ENCODE measurements at regions not wholly inside any gene's neighbourhood (a gene's known extent, or its start where the extent isn't known, plus 50 kb on each side); places are given as distances from the start of the nearest gene placed in this dataset.

DNA sequence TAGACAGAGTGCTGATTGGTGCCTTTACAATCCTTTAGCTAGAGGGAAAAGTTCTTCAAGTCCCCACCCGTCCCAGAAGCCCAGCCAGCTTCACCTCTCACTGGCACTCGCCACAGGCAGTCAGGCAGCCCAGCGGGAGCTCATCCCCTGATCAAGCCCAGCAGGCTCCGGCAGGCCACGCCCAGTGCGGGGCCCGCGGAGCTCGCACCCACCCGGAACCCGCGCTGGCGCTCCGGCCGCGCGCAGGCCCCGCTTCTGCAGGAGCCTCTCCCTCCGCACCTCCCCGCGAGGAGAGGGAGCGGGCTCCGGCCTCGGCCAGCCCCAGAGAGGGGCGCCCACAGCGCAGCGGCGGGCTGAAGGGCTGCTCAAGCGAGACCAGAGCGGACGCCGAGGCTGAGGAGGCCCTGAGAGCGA lies 202.4 kb upstream of the PDGFD start:
- DNase-seq, result no peak
- H3K9me3 Mint-ChIP-seq, result peaks cover 3 to 13% (median 8%) of the 10 kb centered on the region in 7 donors
- H3K27me3 Mint-ChIP-seq (ENCODE audit: low read depth in 3 of 3), result no peaks in the 10 kb centered on the region
- Histone ChIP-seq H3K27ac (ENCODE audit: low read depth in 1 of 2, low read length in 2 of 2) (no peak overlapping the region), H3K9ac (ENCODE audit: insufficient read depth, low read length, poor library complexity, severe bottlenecking) (no peak overlapping the region), H2AFZ (ENCODE audit: insufficient read depth, low read depth, low read length, poor library complexity, severe bottlenecking) (no peak overlapping the region), H3K4me2 (replicated peaks; ENCODE audit: extremely low read depth, low read length, poor library complexity, severe bottlenecking) (no peak overlapping the region), H4K20me1 (ENCODE audit: insufficient read depth, low read length) (no peaks in the 10 kb centered on the region), H3K4me3 (replicated peaks in 1 of 3; ENCODE audit: low read depth in 2 of 3, low read length in 3 of 3) (no peak overlapping the region), H3K79me2 (ENCODE audit: insufficient read depth, low read length) (no peaks in the 10 kb centered on the region), H3K4me1 (ENCODE audit: control insufficient read depth in 1 of 2, insufficient read depth in 2 of 2, low read length in 2 of 2) (no peaks in the 10 kb centered on the region), H3K27me3 (ENCODE audit: control insufficient read depth in 2 of 2, insufficient read depth in 2 of 2, low read length in 2 of 2) (no peaks in the 10 kb centered on the region), H3K36me3 (replicated peaks in 1 of 2; ENCODE audit: control insufficient read depth in 1 of 2, insufficient read depth in 2 of 2, low read length in 2 of 2) (no peaks in the 10 kb centered on the region), H3K9me3 (replicated peaks in 1 of 2; ENCODE audit: control insufficient read depth in 1 of 2, insufficient read depth in 1 of 2, low read length in 2 of 2) (peaks cover 9 to 12% of the 10 kb centered on the region in 2 donors)
- WGBS (ENCODE audit: insufficient coverage), result 94% methylated on average over 32 of the region's 33 CpGs
- intact Hi-C loops (cut with micrococcal nuclease), result no loop called here
- H3K4me3 Mint-ChIP-seq, result no peak overlapping the region
- H3K27ac Mint-ChIP-seq, result no peak overlapping the region
- no peaks in the 10 kb centered on the region for H3K36me3 Mint-ChIP-seq
- TF ChIP-seq, protein P1, sequence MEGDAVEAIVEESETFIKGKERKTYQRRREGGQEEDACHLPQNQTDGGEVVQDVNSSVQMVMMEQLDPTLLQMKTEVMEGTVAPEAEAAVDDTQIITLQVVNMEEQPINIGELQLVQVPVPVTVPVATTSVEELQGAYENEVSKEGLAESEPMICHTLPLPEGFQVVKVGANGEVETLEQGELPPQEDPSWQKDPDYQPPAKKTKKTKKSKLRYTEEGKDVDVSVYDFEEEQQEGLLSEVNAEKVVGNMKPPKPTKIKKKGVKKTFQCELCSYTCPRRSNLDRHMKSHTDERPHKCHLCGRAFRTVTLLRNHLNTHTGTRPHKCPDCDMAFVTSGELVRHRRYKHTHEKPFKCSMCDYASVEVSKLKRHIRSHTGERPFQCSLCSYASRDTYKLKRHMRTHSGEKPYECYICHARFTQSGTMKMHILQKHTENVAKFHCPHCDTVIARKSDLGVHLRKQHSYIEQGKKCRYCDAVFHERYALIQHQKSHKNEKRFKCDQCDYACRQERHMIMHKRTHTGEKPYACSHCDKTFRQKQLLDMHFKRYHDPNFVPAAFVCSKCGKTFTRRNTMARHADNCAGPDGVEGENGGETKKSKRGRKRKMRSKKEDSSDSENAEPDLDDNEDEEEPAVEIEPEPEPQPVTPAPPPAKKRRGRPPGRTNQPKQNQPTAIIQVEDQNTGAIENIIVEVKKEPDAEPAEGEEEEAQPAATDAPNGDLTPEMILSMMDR (IDR thresholded peaks at IDR 0.05), result no peak
- H3K4me1 Mint-ChIP-seq, result no peaks in the 10 kb centered on the region

DNA sequence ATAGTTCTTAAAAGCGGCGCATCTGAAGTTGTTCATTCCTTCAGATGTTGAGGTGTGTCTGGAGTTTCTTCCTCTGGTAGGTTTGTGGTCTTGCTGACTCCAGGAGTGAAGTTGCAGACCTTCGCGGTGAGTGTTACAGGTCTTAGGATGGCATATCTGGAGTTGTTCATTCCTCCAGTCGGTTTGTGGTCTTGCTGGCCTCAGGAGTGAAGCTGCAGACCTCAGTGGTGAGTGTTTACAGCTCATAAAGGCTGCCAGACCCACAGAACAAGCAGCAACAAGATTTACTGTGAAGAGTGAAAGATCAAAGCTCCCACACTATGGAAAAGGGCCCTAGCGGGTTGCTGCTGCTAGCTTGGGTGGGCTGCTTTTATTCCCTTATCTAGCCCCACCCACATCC lies 201.7 kb upstream of the PDGFD start:
- Mint-ChIP-seq H3K4me3 (no peak overlapping the region), H3K27ac (no peak overlapping the region), H3K4me1 (no peaks in the 10 kb centered on the region), H3K9me3 (peaks cover 3 to 13% (median 8%) of the 10 kb centered on the region in 7 donors), H3K36me3 (no peaks in the 10 kb centered on the region), H3K27me3 (ENCODE audit: low read depth in 3 of 3) (no peaks in the 10 kb centered on the region)
- no peaks in the 10 kb centered on the region for H3K4me1 ChIP-seq (ENCODE audit: control insufficient read depth in 1 of 2, insufficient read depth in 2 of 2, low read length in 2 of 2)
- H3K36me3 ChIP-seq (replicated peaks in 1 of 2; ENCODE audit: control insufficient read depth in 1 of 2, insufficient read depth in 2 of 2, low read length in 2 of 2), result no peaks in the 10 kb centered on the region
- no peak overlapping the region for H3K27ac ChIP-seq (ENCODE audit: low read depth in 1 of 2, low read length in 2 of 2)
- no peaks in the 10 kb centered on the region for H3K27me3 ChIP-seq (ENCODE audit: control insufficient read depth in 2 of 2, insufficient read depth in 2 of 2, low read length in 2 of 2)
- no peaks in the 10 kb centered on the region for H4K20me1 ChIP-seq (ENCODE audit: insufficient read depth, low read length)
- no peak overlapping the region for H3K9ac ChIP-seq (ENCODE audit: insufficient read depth, low read length, poor library complexity, severe bottlenecking)
- intact Hi-C loops (cut with micrococcal nuclease), result no loop called here
- H3K4me2 ChIP-seq (replicated peaks; ENCODE audit: extremely low read depth, low read length, poor library complexity, severe bottlenecking), result no peak overlapping the region
- 98% methylated on average over 5 of the region's 6 CpGs for WGBS (ENCODE audit: insufficient coverage)
- TF ChIP-seq, protein P1 (IDR thresholded peaks at IDR 0.05), result no peak
- DNase-seq, result no peak
- no peak overlapping the region for H3K4me3 ChIP-seq (replicated peaks in 1 of 3; ENCODE audit: low read depth in 2 of 3, low read length in 3 of 3)
- H2AFZ ChIP-seq (ENCODE audit: insufficient read depth, low read depth, low read length, poor library complexity, severe bottlenecking), result no peak overlapping the region
- H3K9me3 ChIP-seq (replicated peaks in 1 of 2; ENCODE audit: control insufficient read depth in 1 of 2, insufficient read depth in 1 of 2, low read length in 2 of 2), result peaks cover 9 to 12% of the 10 kb centered on the region in 2 donors
- H3K79me2 ChIP-seq (ENCODE audit: insufficient read depth, low read length), result no peaks in the 10 kb centered on the region

All from CD14-positive monocyte (primary cell).